Thymus (tissue), 11 donors: ENCODE measurements at regions not wholly inside any gene's neighbourhood (a gene's known extent, or its start where the extent isn't known, plus 50 kb on each side); places are given as distances from the start of the nearest gene placed in this dataset.

Experiments used
- DNase-seq, 9 donors: peaks; one replicate each; pipeline ENCODE4 v3.0.0-alpha.2; 2013; ENCODE audit warnings: low spot score in 9 of 9, low read depth in 6 of 9, missing footprints in 1 of 9
- H3K27ac ChIP-seq, 2 donors: one replicate each; pipeline ENCODE4 v1.5.1; 2013; ENCODE audit warnings: control low read depth in 1 of 2, low read depth in 1 of 2, low read length in 1 of 2, mild to moderate bottlenecking in 1 of 2, moderate library complexity in 1 of 2
- H3K27me3 ChIP-seq, 2 donors: one replicate each; pipeline ENCODE4 v1.5.1; 2013; ENCODE audit warnings: low read length in 1 of 2; ENCODE audit not compliant: control insufficient read depth in 2 of 2, insufficient read depth in 1 of 2
- H3K36me3 ChIP-seq, 2 donors: one replicate each; pipeline ENCODE4 v1.5.1; 2013; ENCODE audit warnings: low read length in 1 of 2, mild to moderate bottlenecking in 1 of 2, moderate library complexity in 1 of 2; ENCODE audit not compliant: control insufficient read depth in 2 of 2, insufficient read depth in 2 of 2
- H3K4me1 ChIP-seq, 2 donors: one replicate each; pipeline ENCODE4 v1.5.1; 2013; ENCODE audit warnings: low read length in 2 of 2; ENCODE audit not compliant: control insufficient read depth in 2 of 2, insufficient read depth in 2 of 2
- H3K4me3 ChIP-seq, 2 donors: one replicate each; pipeline ENCODE4 v1.5.1; 2013; ENCODE audit warnings: low read length in 2 of 2, control low read depth in 1 of 2, mild to moderate bottlenecking in 1 of 2
- H3K9me3 ChIP-seq, 2 donors: one replicate each; pipeline ENCODE4 v1.5.1; 2013; ENCODE audit warnings: low read length in 1 of 2, mild to moderate bottlenecking in 1 of 2; ENCODE audit not compliant: control insufficient read depth in 2 of 2, insufficient read depth in 1 of 2
- WGBS: extraction: QIAGEN DNeasy Blood & Tissue Kit; methylation state at CpG from one replicate; pipeline ENCODE4 v1.1.7; 2013; 5-methylcytosine and 5-hydroxymethylcytosine counted together
- donor health status: healthy.

GRCh38 chr2:236813766-236814165, 244.1 kb downstream of the ACKR3 start:
- Histone ChIP-seq H3K27ac (no peak overlapping the region), H3K4me3 (no peak overlapping the region), H3K36me3 (no peaks in the 10 kb centered on the region), H3K27me3 (no peaks in the 10 kb centered on the region), H3K9me3 (peaks cover 0 to 3% of the 10 kb centered on the region in 2 donors), H3K4me1 (no peaks in the 10 kb centered on the region)
- WGBS: 76% methylated on average over 4 of the region's 4 CpGs
- no peak for DNase-seq

- Histone ChIP-seq H3K27ac (no peak overlapping the region), H3K9me3 (no peaks in the 10 kb centered on the region), H3K4me3 (no peak overlapping the region), H3K4me1 (no peaks in the 10 kb centered on the region), H3K36me3 (no peaks in the 10 kb centered on the region), H3K27me3 (no peaks in the 10 kb centered on the region)
- WGBS: 88% methylated on average over 4 of the region's 4 CpGs
- DNase-seq: no peak
Measured at GRCh38 chr2:236814593-236814992, 245.0 kb downstream of the ACKR3 start.

- DNase-seq: no peak
- no peaks in the 10 kb centered on the region for H3K4me1 ChIP-seq
- WGBS: 92% methylated on average over 8 of the region's 8 CpGs
- H3K27ac ChIP-seq: no peak overlapping the region
- no peak overlapping the region for H3K4me3 ChIP-seq
- no peaks in the 10 kb centered on the region for H3K9me3 ChIP-seq
- H3K27me3 ChIP-seq: no peaks in the 10 kb centered on the region
- no peaks in the 10 kb centered on the region for H3K36me3 ChIP-seq
Measured at GRCh38 chr2:236815746-236816145, 246.1 kb downstream of the ACKR3 start.

- Histone ChIP-seq H3K36me3 (no peaks in the 10 kb centered on the region), H3K27me3 (no peaks in the 10 kb centered on the region), H3K27ac (no peak overlapping the region), H3K4me3 (no peak overlapping the region), H3K9me3 (no peaks in the 10 kb centered on the region), H3K4me1 (no peaks in the 10 kb centered on the region)
- WGBS: 96% methylated on average over 24 of the region's 24 CpGs
- DNase-seq: no peak
Measured at GRCh38 chr2:236816197-236817170, 246.9 kb downstream of the ACKR3 start.

- H3K27ac ChIP-seq: no peak overlapping the region
- no peaks in the 10 kb centered on the region for H3K27me3 ChIP-seq
- H3K4me1 ChIP-seq: no peaks in the 10 kb centered on the region
- H3K36me3 ChIP-seq: no peaks in the 10 kb centered on the region
- no peaks in the 10 kb centered on the region for H3K9me3 ChIP-seq
- DNase-seq: no peak
- 72% methylated on average over 15 of the region's 15 CpGs for WGBS
- no peak overlapping the region for H3K4me3 ChIP-seq
Measured at GRCh38 chr2:236818281-236819045, 248.8 kb downstream of the ACKR3 start.

DNA sequence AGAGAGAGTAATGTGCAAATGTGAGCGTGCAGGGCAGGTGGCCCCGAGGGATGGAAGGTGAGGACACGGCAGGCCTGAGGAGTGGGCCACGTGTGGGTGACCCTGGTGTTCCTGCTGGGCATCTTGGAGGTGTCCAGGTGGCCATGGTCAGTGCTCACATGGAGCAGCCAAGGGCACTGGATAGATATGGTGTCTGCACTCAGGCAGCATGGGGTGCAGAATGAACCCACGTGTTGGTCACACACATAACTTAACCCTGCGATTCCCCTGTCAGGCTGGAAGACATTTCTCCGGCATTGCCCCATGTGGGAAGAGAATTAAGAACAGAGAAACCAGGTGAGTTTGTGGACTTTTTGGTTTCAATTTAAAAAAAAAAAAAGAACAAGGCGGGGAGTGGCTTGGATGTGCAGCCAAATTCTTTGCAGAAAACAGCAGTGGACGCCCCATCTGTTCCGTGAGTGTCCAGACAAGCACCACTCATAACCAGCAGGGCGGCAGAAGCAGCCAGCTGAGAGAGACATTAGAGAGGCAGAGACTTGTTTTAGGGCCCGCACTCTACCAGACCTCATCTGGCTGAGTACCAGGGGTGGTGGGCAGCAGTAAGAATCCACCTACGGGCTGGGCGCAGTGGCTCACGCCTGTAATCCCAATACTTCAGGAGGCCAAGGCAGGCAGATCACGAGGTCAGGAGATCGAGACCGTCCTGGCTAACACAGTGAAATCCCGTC, 249.8 kb downstream of the ACKR3 start:
- Histone ChIP-seq H3K4me1 (no peaks in the 10 kb centered on the region), H3K27ac (no peak overlapping the region), H3K36me3 (no peaks in the 10 kb centered on the region), H3K9me3 (no peaks in the 10 kb centered on the region), H3K27me3 (no peaks in the 10 kb centered on the region), H3K4me3 (no peak overlapping the region)
- no peak for DNase-seq
- 89% methylated on average over 19 of the region's 19 CpGs for WGBS

DNA sequence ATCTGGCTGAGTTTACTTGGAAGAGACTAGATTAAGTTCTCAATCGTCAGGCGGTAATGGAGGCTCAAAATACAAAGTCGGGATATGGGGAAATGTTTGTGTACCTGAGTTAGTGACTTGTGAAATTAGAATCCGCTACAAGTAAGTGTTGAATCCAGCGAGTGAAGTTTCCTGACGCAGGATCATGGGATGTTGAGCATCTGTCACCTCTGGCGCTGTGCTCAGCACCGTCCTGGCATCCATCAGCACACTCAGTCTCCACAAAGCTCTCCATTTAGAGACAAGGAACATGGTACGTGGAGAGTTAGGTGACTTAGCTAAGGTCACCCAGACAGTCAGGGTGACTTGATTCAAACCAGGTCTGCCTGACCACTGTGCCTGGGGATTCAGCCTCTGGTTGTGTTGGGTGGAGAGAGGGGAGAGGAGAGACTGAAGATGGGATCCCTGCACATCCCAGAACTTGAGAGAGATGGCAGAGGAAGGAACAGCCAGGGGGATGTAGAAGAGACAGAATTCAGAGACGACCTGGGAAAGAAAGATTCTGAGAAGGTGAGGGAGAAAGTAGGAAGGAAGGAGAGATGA, 251.2 kb downstream of the ACKR3 start:
- H3K27me3 ChIP-seq: no peaks in the 10 kb centered on the region
- 96% methylated on average over 10 of the region's 10 CpGs for WGBS
- H3K27ac ChIP-seq: no peak overlapping the region
- no peaks in the 10 kb centered on the region for H3K9me3 ChIP-seq
- H3K36me3 ChIP-seq: no peaks in the 10 kb centered on the region
- H3K4me1 ChIP-seq: no peaks in the 10 kb centered on the region
- no peak overlapping the region for H3K4me3 ChIP-seq
- no peak for DNase-seq

DNA sequence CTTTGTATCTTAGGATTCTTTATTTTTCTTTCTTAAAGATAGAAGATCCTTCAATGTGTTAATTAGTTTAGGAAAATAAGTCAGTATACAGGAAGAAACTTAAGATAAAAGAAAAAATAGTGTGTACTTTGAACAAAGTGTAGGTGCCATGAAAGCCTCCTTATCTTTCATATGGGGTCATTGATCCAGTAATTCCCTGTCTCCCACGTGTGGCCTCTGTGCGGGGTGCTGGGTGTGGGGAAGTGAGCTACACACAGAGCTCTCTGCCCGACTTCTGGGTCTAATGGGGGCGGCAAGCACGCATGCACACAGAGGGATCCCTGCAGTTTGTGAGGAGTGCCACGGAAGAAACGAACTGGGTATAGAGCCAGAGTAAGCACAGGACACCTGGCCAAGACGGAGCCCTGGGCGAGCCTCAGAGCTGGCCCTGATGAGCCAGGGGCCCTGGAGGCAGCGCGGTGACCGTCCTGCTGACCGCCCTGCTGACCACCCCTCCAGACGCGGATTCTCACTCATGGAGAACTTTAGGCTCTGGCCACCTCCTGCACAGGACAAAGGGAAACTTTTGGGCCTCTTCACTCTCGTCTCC, 253.5 kb downstream of the ACKR3 start:
- WGBS: 97% methylated on average over 16 of the region's 16 CpGs
- DNase-seq: no peak
- Histone ChIP-seq H3K27ac (no peak overlapping the region), H3K4me3 (no peak overlapping the region), H3K36me3 (no peaks in the 10 kb centered on the region), H3K27me3 (no peaks in the 10 kb centered on the region), H3K4me1 (no peaks in the 10 kb centered on the region), H3K9me3 (no peaks in the 10 kb centered on the region)
